Lung (tissue), 11 donors: ENCODE measurements at regions not wholly inside any gene's neighbourhood (a gene's known extent, or its start where the extent isn't known, plus 50 kb on each side); places are given as distances from the start of the nearest gene placed in this dataset.
"Not testable (repeated sequence)": the region's sequence is repeated elsewhere in the genome, so short reads cannot be mapped to it uniquely, and the experiment has no call there.

Source experiments
- ATAC-seq: fragments of 200-7000 bp; cut with Tn5 transposase; one replicate; pipeline ENCODE4 v1.9.1; 2020; ENCODE audit warnings: moderate number of reproducible peaks; ENCODE audit not compliant: insufficient read depth, low FRiP score
- DNase-seq, 3 donors: peaks; one replicate each; pipeline ENCODE4 v3.0.0-alpha.2; 2013 to 2017
- H3K27ac ChIP-seq, 2 donors: one replicate each; pipeline ENCODE4 v1.5.1; 2013; ENCODE audit warnings: mild to moderate bottlenecking in 2 of 2, moderate library complexity in 2 of 2, control low read depth in 1 of 2, inconsistent platforms in 1 of 2, low read depth in 1 of 2, low read length in 1 of 2
- H3K27me3 ChIP-seq, 3 donors: one replicate each; pipeline ENCODE4 v1.5.1; 2013; ENCODE audit warnings: low read length in 2 of 3; ENCODE audit not compliant: control insufficient read depth in 3 of 3, insufficient read depth in 3 of 3
- H3K36me3 ChIP-seq, 4 donors: one replicate each; pipeline ENCODE4 v1.5.1; 2013; ENCODE audit warnings: low read length in 4 of 4, mild to moderate bottlenecking in 1 of 4, moderate library complexity in 1 of 4; ENCODE audit not compliant: control insufficient read depth in 4 of 4, insufficient read depth in 4 of 4
- H3K4me1 ChIP-seq, 5 donors: one replicate each; pipeline ENCODE4 v1.5.1; 2013; ENCODE audit warnings: low read length in 5 of 5, mild to moderate bottlenecking in 2 of 5, moderate library complexity in 1 of 5; ENCODE audit not compliant: control insufficient read depth in 5 of 5, insufficient read depth in 5 of 5
- H3K4me3 ChIP-seq: one replicate; pipeline ENCODE4 v1.5.1; 2013; ENCODE audit warnings: mild to moderate bottlenecking, control low read depth, moderate library complexity
- H3K9ac ChIP-seq, 2 donors: one replicate each; pipeline ENCODE4 v1.5.1; 2013; ENCODE audit warnings: low read length in 2 of 2, control low read depth in 1 of 2; ENCODE audit not compliant: insufficient read depth in 1 of 2
- H3K9me3 ChIP-seq, 4 donors: one replicate each; pipeline ENCODE4 v1.5.1; 2013; ENCODE audit warnings: low read length in 3 of 4, mild to moderate bottlenecking in 1 of 4, moderate library complexity in 1 of 4; ENCODE audit not compliant: control insufficient read depth in 4 of 4, insufficient read depth in 3 of 4
- WGBS, 2 donors: extraction: QIAGEN DNeasy Blood & Tissue Kit; methylation state at CpG; one replicate each; pipeline ENCODE4 v1.1.7; 2013; 5-methylcytosine and 5-hydroxymethylcytosine counted together
- TF ChIP-seq, protein P1 (sequence below): IDR thresholded peaks from 2 replicates; pipeline ENCODE4 v1.5.1; 2012; ENCODE audit warnings: mild to moderate bottlenecking; ENCODE audit errors: control extremely low read depth, extremely low read depth
- donor health status: control.
- donor health status: control.
- donor health status: Bipolar disorder and iron deficiency.
- donor health status: healthy.
- donor health status: DM: yes; HTN: yes; CAD: no.

DNA sequence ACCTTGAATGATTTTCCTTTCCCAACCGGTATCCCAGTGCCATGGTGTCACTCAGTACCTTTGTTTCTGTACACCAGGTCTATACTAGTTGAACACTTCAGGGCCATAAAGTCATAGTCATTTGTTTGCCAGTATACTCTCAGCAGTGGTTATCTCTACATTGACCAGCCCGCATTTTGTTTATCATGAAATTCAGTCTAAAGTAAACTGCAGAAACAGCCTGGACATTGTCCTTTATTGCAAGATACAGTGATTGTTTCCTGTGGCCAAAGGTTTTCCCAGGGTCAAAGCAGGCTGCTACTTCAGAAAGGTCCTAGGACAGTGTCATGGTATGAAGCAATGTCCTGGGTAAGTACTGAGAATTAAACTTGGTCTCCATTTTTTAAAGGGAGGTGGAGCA, 407.4 kb downstream of the RWDD3 start:
- TF ChIP-seq, protein P1, sequence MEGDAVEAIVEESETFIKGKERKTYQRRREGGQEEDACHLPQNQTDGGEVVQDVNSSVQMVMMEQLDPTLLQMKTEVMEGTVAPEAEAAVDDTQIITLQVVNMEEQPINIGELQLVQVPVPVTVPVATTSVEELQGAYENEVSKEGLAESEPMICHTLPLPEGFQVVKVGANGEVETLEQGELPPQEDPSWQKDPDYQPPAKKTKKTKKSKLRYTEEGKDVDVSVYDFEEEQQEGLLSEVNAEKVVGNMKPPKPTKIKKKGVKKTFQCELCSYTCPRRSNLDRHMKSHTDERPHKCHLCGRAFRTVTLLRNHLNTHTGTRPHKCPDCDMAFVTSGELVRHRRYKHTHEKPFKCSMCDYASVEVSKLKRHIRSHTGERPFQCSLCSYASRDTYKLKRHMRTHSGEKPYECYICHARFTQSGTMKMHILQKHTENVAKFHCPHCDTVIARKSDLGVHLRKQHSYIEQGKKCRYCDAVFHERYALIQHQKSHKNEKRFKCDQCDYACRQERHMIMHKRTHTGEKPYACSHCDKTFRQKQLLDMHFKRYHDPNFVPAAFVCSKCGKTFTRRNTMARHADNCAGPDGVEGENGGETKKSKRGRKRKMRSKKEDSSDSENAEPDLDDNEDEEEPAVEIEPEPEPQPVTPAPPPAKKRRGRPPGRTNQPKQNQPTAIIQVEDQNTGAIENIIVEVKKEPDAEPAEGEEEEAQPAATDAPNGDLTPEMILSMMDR: no peak
- 41 to 57% methylated on average over 2 of the region's 2 CpGs for WGBS, 2 donors
- ATAC-seq (no peak), DNase-seq (no peak)
- no peak overlapping the region for H3K9ac ChIP-seq
- no peak overlapping the region for H3K27ac ChIP-seq
- no peaks in the 10 kb centered on the region for H3K27me3 ChIP-seq
- no peaks in the 10 kb centered on the region for H3K36me3 ChIP-seq
- no peak overlapping the region for H3K4me3 ChIP-seq
- H3K9me3 ChIP-seq: peaks cover 0 to 2% (median 0%) of the 10 kb centered on the region in 4 donors
- peaks cover 0 to 11% (median 0%) of the 10 kb centered on the region in 5 donors for H3K4me1 ChIP-seq

DNA sequence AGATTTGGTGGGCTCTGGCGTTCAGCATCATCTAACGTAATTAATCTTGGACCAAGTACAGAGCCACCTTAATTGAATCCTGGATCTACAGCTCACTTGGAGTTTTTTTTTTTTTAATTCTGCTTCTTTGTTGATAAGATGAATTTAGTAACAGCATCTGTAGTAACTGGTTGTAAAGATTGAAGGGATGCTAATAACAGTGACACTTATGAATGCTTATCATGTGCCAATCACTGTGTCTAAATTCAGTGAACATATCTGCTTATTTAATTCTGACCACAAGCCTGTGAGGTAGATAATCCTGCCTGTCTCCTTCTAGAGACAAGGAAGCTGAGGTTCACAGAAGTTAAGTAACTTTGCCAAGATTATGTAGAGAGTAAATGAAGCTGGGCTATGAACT, 408.0 kb downstream of the RWDD3 start:
- no peaks in the 10 kb centered on the region for H3K27me3 ChIP-seq
- 85 to 88% methylated on average over 2 of the region's 2 CpGs for WGBS, 2 donors
- no peak overlapping the region for H3K9ac ChIP-seq
- H3K4me1 ChIP-seq: peaks cover 0 to 11% (median 0%) of the 10 kb centered on the region in 5 donors
- TF ChIP-seq, protein P1: no peak
- H3K9me3 ChIP-seq: peaks cover 0 to 6% (median 0%) of the 10 kb centered on the region in 4 donors
- no peak for DNase-seq
- no peak overlapping the region for H3K4me3 ChIP-seq
- ATAC-seq: no peak
- H3K36me3 ChIP-seq: no peaks in the 10 kb centered on the region
- H3K27ac ChIP-seq: no peak overlapping the region

DNA sequence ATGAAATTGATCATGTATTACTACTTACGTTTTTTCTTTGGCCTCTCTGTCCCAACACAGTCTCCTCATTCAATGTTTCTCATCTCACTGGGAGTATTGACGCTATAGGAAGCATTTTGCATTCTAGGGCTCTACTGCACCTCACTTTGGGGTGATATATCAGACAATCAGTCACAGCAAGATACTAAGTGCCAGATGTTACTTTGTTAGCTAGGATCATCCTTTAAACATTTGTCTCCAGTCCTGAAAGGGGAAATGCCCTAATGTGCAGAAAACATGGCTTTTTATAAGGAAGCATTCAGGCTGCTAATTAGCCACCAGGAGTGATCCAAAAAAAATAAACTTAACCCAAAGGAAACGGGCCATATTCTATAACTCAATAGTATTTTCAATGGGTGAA, 409.1 kb downstream of the RWDD3 start:
- WGBS, 2 donors: 77 to 79% methylated on average over 3 of the region's 3 CpGs
- ATAC-seq (no peak), DNase-seq (no peak)
- H3K4me1 ChIP-seq: peaks cover 0 to 11% (median 0%) of the 10 kb centered on the region in 5 donors
- H3K36me3 ChIP-seq: no peaks in the 10 kb centered on the region
- H3K9ac ChIP-seq: no peak overlapping the region
- H3K9me3 ChIP-seq: peaks cover 0 to 6% (median 0%) of the 10 kb centered on the region in 4 donors
- no peak overlapping the region for H3K27ac ChIP-seq
- TF ChIP-seq, protein P1: no peak
- H3K4me3 ChIP-seq: no peak overlapping the region
- H3K27me3 ChIP-seq: no peaks in the 10 kb centered on the region

- peaks cover 0 to 11% (median 0%) of the 10 kb centered on the region in 5 donors for H3K4me1 ChIP-seq
- not testable (repeated sequence) for H3K27ac ChIP-seq, H3K9me3 ChIP-seq, ATAC-seq, H3K36me3 ChIP-seq, H3K27me3 ChIP-seq, H3K4me3 ChIP-seq, DNase-seq, H3K9ac ChIP-seq
- WGBS, 2 donors: 82 to 84% methylated on average over 6 of the region's 6 CpGs
These were observed 411.1 kb downstream of the RWDD3 start for GRCh38 chr1:95645126-95645525.
